Inflammatory macrophage treated with lipopolysaccharide for 1 hour (primary cell): ENCODE measurements at regions not wholly inside any gene's neighbourhood (a gene's known extent, or its start where the extent isn't known, plus 50 kb on each side); places are given as distances from the start of the nearest gene placed in this dataset.
"Not testable (repeated sequence)": the region's sequence is repeated elsewhere in the genome, so short reads cannot be mapped to it uniquely, and the experiment has no call there.

Source experiments
- DNase-seq, 2 donors: peaks; one replicate each; pipeline ENCODE4 v3.0.0-alpha.2; 2020 to 2022

- no peak for DNase-seq
Observed at GRCh38 chr3:89628856-89629670, 521.6 kb downstream of the EPHA3 start.

GRCh38 chr3:89635137-89635536 is 527.7 kb downstream of the EPHA3 start:
- no peak for DNase-seq

- no peak for DNase-seq
Observed at GRCh38 chr3:89644716-89645115, 537.3 kb downstream of the EPHA3 start.

- DNase-seq, result no peak
Observed at GRCh38 chr3:89649431-89649830, 542.0 kb downstream of the EPHA3 start.

GRCh38 chr3:89654031-89654430 is 546.6 kb downstream of the EPHA3 start:
- no peak for DNase-seq

- no peak for DNase-seq
Observed at GRCh38 chr3:89656388-89656787, 549.0 kb downstream of the EPHA3 start.

- no peak for DNase-seq
Observed at GRCh38 chr3:89679686-89680085, 572.3 kb downstream of the EPHA3 start.

GRCh38 chr3:89682556-89682955 is 575.1 kb downstream of the EPHA3 start:
- no peak for DNase-seq

- no peak for DNase-seq
Observed at GRCh38 chr3:89685731-89686130, 578.3 kb downstream of the EPHA3 start.

GRCh38 chr3:89690646-89691045 is 583.2 kb downstream of the EPHA3 start:
- no peak for DNase-seq

- DNase-seq, result no peak
Observed at GRCh38 chr3:89692601-89693000, 585.2 kb downstream of the EPHA3 start.

- DNase-seq, result no peak
Observed at GRCh38 chr3:89697321-89697916, 590.0 kb downstream of the EPHA3 start.

- DNase-seq, result no peak
Observed at GRCh38 chr3:89698208-89698830, 590.9 kb downstream of the EPHA3 start.

- DNase-seq, result no peak
Observed at GRCh38 chr3:89699229-89699628, 591.8 kb downstream of the EPHA3 start.

GRCh38 chr3:89699771-89700170 is 592.4 kb downstream of the EPHA3 start:
- DNase-seq, result no peak

GRCh38 chr3:89702404-89702803 is 595.0 kb downstream of the EPHA3 start:
- no peak for DNase-seq

GRCh38 chr3:89713196-89713595 is 605.8 kb downstream of the EPHA3 start:
- no peak for DNase-seq

GRCh38 chr3:89714237-89714636 is 606.8 kb downstream of the EPHA3 start:
- no peak for DNase-seq

- DNase-seq, result no peak
Observed at GRCh38 chr3:89740080-89740880, 632.9 kb downstream of the EPHA3 start.

GRCh38 chr3:89740881-89741177 is 633.4 kb downstream of the EPHA3 start:
- no peak for DNase-seq

- no peak for DNase-seq
Observed at GRCh38 chr3:89742546-89742945, 635.1 kb downstream of the EPHA3 start.

- not testable (repeated sequence) for DNase-seq
Observed at GRCh38 chr3:89747541-89748278, 640.3 kb downstream of the EPHA3 start.

- no peak for DNase-seq
Observed at GRCh38 chr3:89762405-89762804, 655.0 kb downstream of the EPHA3 start.
